ENCODE measurements at regions not wholly inside any gene's neighbourhood (a gene's known extent, or its start where the extent isn't known, plus 50 kb on each side); places are given as distances from the start of the nearest gene placed in this dataset.

- Histone ChIP-seq H3K27me3 (ENCODE audit: control insufficient read depth, insufficient read depth, low read length) (no peaks in the 10 kb centered on the region), H3K9me3 (ENCODE audit: control insufficient read depth, insufficient read depth, low read length) (no peaks in the 10 kb centered on the region), H3K9ac (ENCODE audit: low read depth, low read length) (no peak overlapping the region), H3K4me3 (ENCODE audit: low read depth, low read length) (no peak overlapping the region), H3K4me1 (ENCODE audit: control insufficient read depth, insufficient read depth, low read length) (no peaks in the 10 kb centered on the region), H3K36me3 (ENCODE audit: control insufficient read depth, insufficient read depth, low read length) (no peaks in the 10 kb centered on the region)
Measured at GRCh38 chr5:29024052-29024451, 1985.7 kb upstream of the CDH9 start.

GRCh38 chr5:29023541-29023940 lies 1985.2 kb upstream of the CDH9 start:
- H3K4me3 ChIP-seq (ENCODE audit: low read depth, low read length): no peak overlapping the region
- H3K9ac ChIP-seq (ENCODE audit: low read depth, low read length): no peak overlapping the region
- H3K27me3 ChIP-seq (ENCODE audit: control insufficient read depth, insufficient read depth, low read length): no peaks in the 10 kb centered on the region
- H3K9me3 ChIP-seq (ENCODE audit: control insufficient read depth, insufficient read depth, low read length): no peaks in the 10 kb centered on the region
- no peaks in the 10 kb centered on the region for H3K4me1 ChIP-seq (ENCODE audit: control insufficient read depth, insufficient read depth, low read length)
- no peaks in the 10 kb centered on the region for H3K36me3 ChIP-seq (ENCODE audit: control insufficient read depth, insufficient read depth, low read length)

DNA sequence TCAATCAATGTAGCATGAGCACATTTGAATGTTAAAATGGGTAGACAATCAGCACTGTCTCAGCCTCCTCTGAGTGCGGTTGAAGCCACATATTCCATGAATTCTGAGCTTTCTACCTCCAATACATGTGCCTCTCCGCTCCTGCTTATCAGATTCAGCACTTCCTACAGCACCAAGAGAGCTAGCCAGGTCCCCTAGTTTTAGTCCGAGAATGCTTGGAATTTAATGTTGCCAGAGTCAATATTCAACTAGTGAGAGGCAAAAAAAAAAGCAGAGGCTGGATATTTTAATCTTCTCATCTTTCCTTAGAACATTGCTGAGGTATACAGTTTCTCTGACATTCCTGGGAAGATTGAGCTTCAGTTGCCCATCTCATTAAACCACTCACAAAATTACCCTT lies 1979.1 kb upstream of the CDH9 start:
- H3K9ac ChIP-seq (ENCODE audit: low read depth, low read length): no peak overlapping the region
- no peak overlapping the region for H3K4me3 ChIP-seq (ENCODE audit: low read depth, low read length)
- no peaks in the 10 kb centered on the region for H3K36me3 ChIP-seq (ENCODE audit: control insufficient read depth, insufficient read depth, low read length)
- no peaks in the 10 kb centered on the region for H3K27me3 ChIP-seq (ENCODE audit: control insufficient read depth, insufficient read depth, low read length)
- H3K4me1 ChIP-seq (ENCODE audit: control insufficient read depth, insufficient read depth, low read length): no peaks in the 10 kb centered on the region
- H3K9me3 ChIP-seq (ENCODE audit: control insufficient read depth, insufficient read depth, low read length): no peaks in the 10 kb centered on the region

DNA sequence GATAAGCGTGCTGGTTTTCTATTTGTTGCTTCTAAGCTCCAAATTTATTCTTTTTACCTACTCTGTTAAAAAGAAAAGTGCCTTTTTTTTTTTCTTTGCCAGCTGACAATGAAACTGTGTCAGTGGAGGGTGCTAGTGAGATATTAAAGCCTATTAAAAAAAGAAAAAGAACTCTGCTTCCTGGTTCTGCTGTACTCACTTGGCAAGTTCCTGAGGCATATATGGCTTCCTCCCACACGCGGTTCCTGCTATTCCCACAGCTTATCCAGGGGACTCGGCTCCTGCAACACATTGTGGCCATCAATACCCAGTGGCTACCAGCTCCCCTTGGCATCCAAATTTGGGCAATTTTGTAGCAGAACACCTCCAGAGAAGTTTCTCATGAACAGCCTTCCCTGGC lies 1977.7 kb upstream of the CDH9 start:
- Histone ChIP-seq H3K4me1 (ENCODE audit: control insufficient read depth, insufficient read depth, low read length) (no peaks in the 10 kb centered on the region), H3K27me3 (ENCODE audit: control insufficient read depth, insufficient read depth, low read length) (no peaks in the 10 kb centered on the region), H3K36me3 (ENCODE audit: control insufficient read depth, insufficient read depth, low read length) (no peaks in the 10 kb centered on the region), H3K4me3 (ENCODE audit: low read depth, low read length) (no peak overlapping the region), H3K9ac (ENCODE audit: low read depth, low read length) (no peak overlapping the region), H3K9me3 (ENCODE audit: control insufficient read depth, insufficient read depth, low read length) (no peaks in the 10 kb centered on the region)

- Histone ChIP-seq H3K9me3 (ENCODE audit: control insufficient read depth, insufficient read depth, low read length) (no peaks in the 10 kb centered on the region), H3K27me3 (ENCODE audit: control insufficient read depth, insufficient read depth, low read length) (no peaks in the 10 kb centered on the region), H3K4me3 (ENCODE audit: low read depth, low read length) (no peak overlapping the region), H3K9ac (ENCODE audit: low read depth, low read length) (no peak overlapping the region), H3K36me3 (ENCODE audit: control insufficient read depth, insufficient read depth, low read length) (no peaks in the 10 kb centered on the region), H3K4me1 (ENCODE audit: control insufficient read depth, insufficient read depth, low read length) (no peaks in the 10 kb centered on the region)
Measured at GRCh38 chr5:29015523-29015922, 1977.1 kb upstream of the CDH9 start.

GRCh38 chr5:29005386-29005785 lies 1967.0 kb upstream of the CDH9 start:
- Histone ChIP-seq H3K4me3 (ENCODE audit: low read depth, low read length) (no peak overlapping the region), H3K9me3 (ENCODE audit: control insufficient read depth, insufficient read depth, low read length) (no peaks in the 10 kb centered on the region), H3K36me3 (ENCODE audit: control insufficient read depth, insufficient read depth, low read length) (no peaks in the 10 kb centered on the region), H3K4me1 (ENCODE audit: control insufficient read depth, insufficient read depth, low read length) (no peaks in the 10 kb centered on the region), H3K27me3 (ENCODE audit: control insufficient read depth, insufficient read depth, low read length) (no peaks in the 10 kb centered on the region), H3K9ac (ENCODE audit: low read depth, low read length) (no peak overlapping the region)

DNA sequence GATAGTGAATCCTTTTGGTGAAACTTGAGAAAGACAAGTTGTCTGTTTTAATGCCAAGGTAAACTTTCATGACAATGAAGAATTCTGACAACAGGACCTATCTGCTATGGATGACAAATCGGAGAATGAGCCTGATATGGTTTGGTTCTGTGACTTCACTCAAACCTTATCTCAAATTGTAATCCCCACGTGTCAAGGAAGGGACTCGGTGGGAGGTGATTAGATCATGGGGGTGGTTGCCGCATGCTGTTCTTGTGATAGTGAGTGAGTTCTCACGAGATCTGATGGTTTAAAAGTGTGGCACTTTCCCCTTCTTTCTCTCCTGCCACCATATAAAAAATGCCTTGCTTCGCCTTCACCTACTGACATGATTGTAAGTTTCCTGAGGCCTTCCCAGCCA lies 1964.1 kb upstream of the CDH9 start:
- Histone ChIP-seq H3K36me3 (ENCODE audit: control insufficient read depth, insufficient read depth, low read length) (no peaks in the 10 kb centered on the region), H3K4me1 (ENCODE audit: control insufficient read depth, insufficient read depth, low read length) (no peaks in the 10 kb centered on the region), H3K9ac (ENCODE audit: low read depth, low read length) (no peak overlapping the region), H3K9me3 (ENCODE audit: control insufficient read depth, insufficient read depth, low read length) (no peaks in the 10 kb centered on the region), H3K27me3 (ENCODE audit: control insufficient read depth, insufficient read depth, low read length) (no peaks in the 10 kb centered on the region), H3K4me3 (ENCODE audit: low read depth, low read length) (no peak overlapping the region)

DNA sequence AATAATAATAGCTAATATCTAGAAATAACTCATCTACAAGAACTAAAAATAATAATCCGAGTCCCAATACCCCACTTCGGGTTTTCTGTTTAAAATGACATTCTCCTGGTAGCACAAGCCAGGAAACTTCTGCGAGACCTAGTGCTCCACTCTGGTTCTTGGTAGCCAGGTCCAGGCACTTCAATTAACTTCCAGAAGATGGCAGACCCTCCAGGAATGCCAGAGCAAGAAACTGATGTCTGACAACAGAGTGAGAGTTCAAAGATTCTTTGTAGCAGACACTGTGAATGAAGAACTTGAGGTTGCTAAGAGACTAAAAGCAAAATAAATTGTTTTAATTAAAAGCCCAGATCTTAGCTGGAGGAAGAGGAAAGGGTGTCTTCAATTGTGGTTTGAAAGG lies 1963.3 kb upstream of the CDH9 start:
- no peaks in the 10 kb centered on the region for H3K9me3 ChIP-seq (ENCODE audit: control insufficient read depth, insufficient read depth, low read length)
- no peak overlapping the region for H3K9ac ChIP-seq (ENCODE audit: low read depth, low read length)
- H3K4me1 ChIP-seq (ENCODE audit: control insufficient read depth, insufficient read depth, low read length): no peaks in the 10 kb centered on the region
- no peaks in the 10 kb centered on the region for H3K27me3 ChIP-seq (ENCODE audit: control insufficient read depth, insufficient read depth, low read length)
- no peaks in the 10 kb centered on the region for H3K36me3 ChIP-seq (ENCODE audit: control insufficient read depth, insufficient read depth, low read length)
- H3K4me3 ChIP-seq (ENCODE audit: low read depth, low read length): no peak overlapping the region

DNA sequence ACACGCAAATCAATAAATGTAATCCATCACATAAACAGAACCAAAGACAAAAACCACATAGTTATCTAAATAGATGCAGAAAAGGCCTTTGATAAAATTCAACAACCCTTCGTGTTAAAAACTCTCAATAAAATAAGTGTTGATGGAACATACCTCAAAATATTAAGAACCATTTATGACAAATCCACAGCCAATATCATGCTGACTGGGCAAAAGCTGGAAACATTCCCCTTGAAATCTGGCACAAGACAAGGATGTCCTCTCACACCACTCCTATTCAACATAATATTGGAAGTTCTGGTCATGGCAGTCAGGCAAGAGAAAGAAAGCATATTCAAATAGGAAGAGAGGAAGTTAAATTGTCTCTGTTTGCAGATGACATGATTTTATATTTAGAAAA lies 1946.3 kb upstream of the CDH9 start:
- Histone ChIP-seq H3K9me3 (ENCODE audit: control insufficient read depth, insufficient read depth, low read length) (no peaks in the 10 kb centered on the region), H3K4me1 (ENCODE audit: control insufficient read depth, insufficient read depth, low read length) (no peaks in the 10 kb centered on the region), H3K9ac (ENCODE audit: low read depth, low read length) (no peak overlapping the region), H3K36me3 (ENCODE audit: control insufficient read depth, insufficient read depth, low read length) (no peaks in the 10 kb centered on the region), H3K27me3 (ENCODE audit: control insufficient read depth, insufficient read depth, low read length) (no peaks in the 10 kb centered on the region), H3K4me3 (ENCODE audit: low read depth, low read length) (no peak overlapping the region)

GRCh38 chr5:28975508-28975907 lies 1937.1 kb upstream of the CDH9 start:
- no peaks in the 10 kb centered on the region for H3K36me3 ChIP-seq (ENCODE audit: control insufficient read depth, insufficient read depth, low read length)
- H3K4me3 ChIP-seq (ENCODE audit: low read depth, low read length): no peak overlapping the region
- H3K9me3 ChIP-seq (ENCODE audit: control insufficient read depth, insufficient read depth, low read length): no peaks in the 10 kb centered on the region
- H3K9ac ChIP-seq (ENCODE audit: low read depth, low read length): no peak overlapping the region
- H3K4me1 ChIP-seq (ENCODE audit: control insufficient read depth, insufficient read depth, low read length): no peaks in the 10 kb centered on the region
- no peaks in the 10 kb centered on the region for H3K27me3 ChIP-seq (ENCODE audit: control insufficient read depth, insufficient read depth, low read length)

DNA sequence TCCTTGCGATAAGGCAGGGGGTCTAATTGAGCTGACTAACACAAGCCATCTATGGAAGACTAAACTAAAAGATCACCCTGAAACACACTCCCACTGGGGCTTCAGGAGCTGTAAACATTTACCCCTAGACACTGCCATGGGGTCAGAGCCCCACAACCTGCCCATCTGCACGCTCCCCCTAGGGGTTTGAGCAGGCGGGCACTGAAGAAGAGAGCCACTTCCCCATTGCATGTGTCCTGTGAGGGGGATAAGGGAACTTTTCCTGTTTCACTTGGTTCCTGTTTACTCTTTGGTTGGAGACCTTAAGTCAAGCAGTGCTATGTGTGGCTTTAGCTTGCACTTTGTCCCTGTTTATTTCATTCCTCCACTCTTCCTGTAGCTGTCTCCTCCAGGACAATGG lies 1929.5 kb upstream of the CDH9 start:
- Histone ChIP-seq H3K36me3 (ENCODE audit: control insufficient read depth, insufficient read depth, low read length) (no peaks in the 10 kb centered on the region), H3K9ac (ENCODE audit: low read depth, low read length) (no peak overlapping the region)

GRCh38 chr5:28961816-28962215 lies 1923.4 kb upstream of the CDH9 start:
- H3K4me1 ChIP-seq (ENCODE audit: control insufficient read depth, insufficient read depth, low read length): no peaks in the 10 kb centered on the region
- H3K9me3 ChIP-seq (ENCODE audit: control insufficient read depth, insufficient read depth, low read length): no peaks in the 10 kb centered on the region
- H3K9ac ChIP-seq (ENCODE audit: low read depth, low read length): no peak overlapping the region
- H3K27me3 ChIP-seq (ENCODE audit: control insufficient read depth, insufficient read depth, low read length): no peaks in the 10 kb centered on the region
- no peak overlapping the region for H3K4me3 ChIP-seq (ENCODE audit: low read depth, low read length)
- H3K36me3 ChIP-seq (ENCODE audit: control insufficient read depth, insufficient read depth, low read length): no peaks in the 10 kb centered on the region

More for the DNA sequence above, 1929.5 kb upstream of the CDH9 start:
- Histone ChIP-seq H3K4me1 (ENCODE audit: control insufficient read depth, insufficient read depth, low read length) (no peaks in the 10 kb centered on the region), H3K4me3 (ENCODE audit: low read depth, low read length) (no peak overlapping the region), H3K27me3 (ENCODE audit: control insufficient read depth, insufficient read depth, low read length) (no peaks in the 10 kb centered on the region), H3K9me3 (ENCODE audit: control insufficient read depth, insufficient read depth, low read length) (no peaks in the 10 kb centered on the region)

DNA sequence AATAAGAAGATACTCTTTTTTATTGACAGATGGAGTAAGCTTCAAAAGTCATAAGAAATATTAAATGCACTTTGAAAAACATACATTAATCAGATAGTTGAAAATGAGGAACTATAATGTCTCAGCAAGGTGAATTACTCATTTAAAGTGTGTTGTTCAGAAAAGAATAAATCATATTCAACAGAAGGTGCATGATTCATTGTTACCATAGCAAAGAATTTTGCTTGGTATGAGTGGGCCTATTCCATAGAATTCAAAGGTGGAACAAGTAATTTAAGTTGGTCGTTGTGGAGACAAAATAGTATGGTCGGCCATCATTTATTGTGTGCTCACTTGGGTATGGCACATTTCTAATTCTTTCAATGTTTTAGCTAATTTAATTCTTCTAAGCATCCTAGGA lies 1920.2 kb upstream of the CDH9 start:
- no peaks in the 10 kb centered on the region for H3K9me3 ChIP-seq (ENCODE audit: control insufficient read depth, insufficient read depth, low read length)
- H3K27me3 ChIP-seq (ENCODE audit: control insufficient read depth, insufficient read depth, low read length): no peaks in the 10 kb centered on the region
- no peaks in the 10 kb centered on the region for H3K36me3 ChIP-seq (ENCODE audit: control insufficient read depth, insufficient read depth, low read length)
- H3K4me3 ChIP-seq (ENCODE audit: low read depth, low read length): no peak overlapping the region
- H3K9ac ChIP-seq (ENCODE audit: low read depth, low read length): no peak overlapping the region
- no peaks in the 10 kb centered on the region for H3K4me1 ChIP-seq (ENCODE audit: control insufficient read depth, insufficient read depth, low read length)
